ENCODE measurements at regions not wholly inside any gene's neighbourhood (a gene's known extent, or its start where the extent isn't known, plus 50 kb on each side); places are given as distances from the start of the nearest gene placed in this dataset.

GRCh38 chr1:104761961-104762570, 1012.4 kb downstream of the AMY1C start:
- no peak overlapping the region for H3K4me3 ChIP-seq (ENCODE audit: low read depth, low read length)
- TF ChIP-seq, protein P1, sequence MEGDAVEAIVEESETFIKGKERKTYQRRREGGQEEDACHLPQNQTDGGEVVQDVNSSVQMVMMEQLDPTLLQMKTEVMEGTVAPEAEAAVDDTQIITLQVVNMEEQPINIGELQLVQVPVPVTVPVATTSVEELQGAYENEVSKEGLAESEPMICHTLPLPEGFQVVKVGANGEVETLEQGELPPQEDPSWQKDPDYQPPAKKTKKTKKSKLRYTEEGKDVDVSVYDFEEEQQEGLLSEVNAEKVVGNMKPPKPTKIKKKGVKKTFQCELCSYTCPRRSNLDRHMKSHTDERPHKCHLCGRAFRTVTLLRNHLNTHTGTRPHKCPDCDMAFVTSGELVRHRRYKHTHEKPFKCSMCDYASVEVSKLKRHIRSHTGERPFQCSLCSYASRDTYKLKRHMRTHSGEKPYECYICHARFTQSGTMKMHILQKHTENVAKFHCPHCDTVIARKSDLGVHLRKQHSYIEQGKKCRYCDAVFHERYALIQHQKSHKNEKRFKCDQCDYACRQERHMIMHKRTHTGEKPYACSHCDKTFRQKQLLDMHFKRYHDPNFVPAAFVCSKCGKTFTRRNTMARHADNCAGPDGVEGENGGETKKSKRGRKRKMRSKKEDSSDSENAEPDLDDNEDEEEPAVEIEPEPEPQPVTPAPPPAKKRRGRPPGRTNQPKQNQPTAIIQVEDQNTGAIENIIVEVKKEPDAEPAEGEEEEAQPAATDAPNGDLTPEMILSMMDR (IDR thresholded peaks at IDR 0.05; ENCODE audit: low read depth, low read length): no peak

DNA sequence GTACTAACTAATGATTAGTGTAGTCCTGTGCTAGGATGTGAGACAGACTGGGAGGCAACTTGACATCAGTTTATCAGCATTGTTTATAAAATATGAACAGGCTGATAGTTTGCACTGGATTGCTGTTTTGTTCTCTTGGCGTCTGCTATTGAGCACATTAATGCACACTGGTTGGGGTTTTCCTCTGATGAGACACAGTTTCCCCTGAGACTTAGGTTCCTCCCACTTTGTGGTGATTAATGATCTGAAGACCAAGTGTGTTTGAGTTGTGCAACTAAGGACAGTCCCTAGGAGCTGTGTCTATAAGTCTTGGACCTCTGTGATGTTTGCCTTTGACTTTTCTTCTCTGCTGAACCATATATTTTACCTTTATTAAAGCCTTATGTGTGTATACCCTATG, 1015.4 kb downstream of the AMY1C start:
- H3K4me3 ChIP-seq (ENCODE audit: low read depth, low read length): no peak overlapping the region
- TF ChIP-seq, protein P1 (IDR thresholded peaks at IDR 0.05; ENCODE audit: low read depth, low read length): no peak

DNA sequence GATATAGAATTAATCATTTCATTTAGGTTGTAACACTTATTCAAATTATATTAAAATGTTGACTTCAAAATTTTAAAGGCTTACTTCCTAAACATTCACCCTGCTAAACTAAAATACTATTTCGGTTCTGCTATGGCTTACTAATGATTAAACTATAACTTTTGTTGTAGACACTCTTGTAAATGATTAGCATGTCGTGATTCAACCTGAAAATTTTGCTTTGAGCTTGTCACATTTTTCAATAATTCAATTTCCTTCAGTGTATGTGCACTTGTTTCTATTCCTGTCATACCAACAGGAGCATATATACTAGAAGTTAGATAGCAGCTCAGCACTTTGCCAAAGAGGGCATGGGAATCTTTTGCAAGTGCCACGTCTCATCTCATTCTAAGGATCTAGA, 1018.8 kb downstream of the AMY1C start:
- TF ChIP-seq, protein P1 (IDR thresholded peaks at IDR 0.05; ENCODE audit: low read depth, low read length): no peak
- H3K4me3 ChIP-seq (ENCODE audit: low read depth, low read length): no peak overlapping the region

DNA sequence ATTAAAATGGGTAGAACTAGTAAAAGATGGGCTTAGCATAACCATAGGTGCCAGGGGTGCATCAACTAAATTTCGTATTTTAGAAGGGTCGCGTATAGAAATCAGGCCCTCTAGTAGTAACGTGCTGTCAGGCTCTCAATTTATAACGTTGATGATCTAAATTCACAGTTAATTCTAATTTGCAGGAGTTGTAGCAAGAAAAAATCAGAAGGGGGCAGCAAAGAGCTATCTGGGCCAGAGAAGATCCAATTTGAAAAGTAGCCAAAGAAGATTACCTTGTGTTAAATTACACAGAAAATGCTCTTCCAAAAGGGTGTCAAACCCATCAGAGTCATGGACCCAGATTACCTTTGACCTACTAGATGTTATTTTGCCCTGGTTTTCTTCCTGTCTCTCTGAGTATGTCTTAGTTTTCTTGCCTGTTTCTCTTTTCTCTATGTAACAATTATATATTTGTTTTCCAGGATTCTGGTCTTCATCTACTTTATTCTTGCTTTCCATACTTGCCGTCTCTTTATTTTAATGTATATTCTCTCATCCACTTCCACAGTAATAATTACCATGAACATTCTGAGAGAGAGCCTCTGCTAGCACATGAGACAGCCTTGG, 1030.9 kb downstream of the AMY1C start:
- no peak overlapping the region for H3K4me3 ChIP-seq (ENCODE audit: low read depth, low read length)
- TF ChIP-seq, protein P1 (IDR thresholded peaks at IDR 0.05; ENCODE audit: low read depth, low read length): no peak

DNA sequence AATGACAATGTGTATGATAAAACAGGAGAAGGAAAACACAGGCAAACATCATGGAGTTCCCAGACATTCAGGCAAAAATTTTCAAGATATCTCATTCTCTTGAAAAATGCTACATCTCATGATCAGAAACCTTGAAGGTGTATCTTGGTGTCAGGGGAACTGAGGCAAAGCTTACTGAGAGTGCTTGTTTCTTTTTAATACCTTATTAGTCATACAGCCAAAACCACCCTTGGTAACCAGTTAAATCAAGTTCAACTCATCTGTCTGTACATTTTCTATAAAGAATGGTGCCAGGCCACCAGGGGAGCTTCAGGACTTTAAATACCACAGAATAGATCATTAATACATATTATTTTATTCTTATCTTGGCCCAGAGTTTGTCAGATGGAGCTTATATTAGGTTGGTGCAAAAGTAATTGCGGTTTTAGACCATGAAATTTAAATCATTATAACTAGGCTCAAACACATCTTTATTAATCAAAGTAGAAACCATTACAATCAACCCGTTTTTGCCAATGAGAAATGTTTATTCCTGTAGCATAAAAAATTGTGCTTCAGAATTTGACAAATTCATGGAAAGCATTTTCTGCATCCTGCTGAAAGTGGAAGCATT, 1036.0 kb downstream of the AMY1C start:
- TF ChIP-seq, protein P1 (IDR thresholded peaks at IDR 0.05; ENCODE audit: low read depth, low read length): no peak
- H3K4me3 ChIP-seq (ENCODE audit: low read depth, low read length): no peak overlapping the region

DNA sequence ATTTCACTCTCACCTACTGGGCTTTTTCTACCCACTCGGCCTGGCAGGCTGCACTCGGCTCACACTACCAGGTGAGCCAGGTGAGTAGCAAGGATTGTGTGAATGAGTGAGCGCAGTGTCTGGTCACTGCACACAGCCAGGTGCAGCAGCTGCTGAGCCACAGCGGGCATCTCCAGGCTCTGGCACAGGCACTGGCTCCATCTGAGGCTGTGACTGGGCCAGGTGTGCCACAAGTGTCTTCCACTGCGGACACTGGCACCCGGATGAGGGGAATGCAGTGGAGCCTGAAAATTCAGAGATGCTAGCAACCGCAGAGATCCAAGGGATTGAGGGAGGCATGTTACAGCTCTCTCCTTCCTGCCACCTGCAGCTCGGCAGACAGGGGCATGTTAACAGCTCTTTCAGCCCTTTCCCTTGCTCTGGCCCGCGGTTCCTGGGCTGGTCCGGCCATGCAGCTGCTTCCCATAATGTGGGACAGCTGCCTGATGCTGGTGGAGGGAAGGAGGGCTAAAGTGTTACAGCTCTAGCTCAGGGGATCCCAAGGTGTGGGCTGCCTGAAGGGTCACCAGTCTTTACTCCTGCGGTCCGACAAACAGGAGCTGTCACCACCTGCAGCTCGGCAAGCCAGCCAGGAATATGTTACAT, 1038.3 kb downstream of the AMY1C start:
- H3K4me3 ChIP-seq (ENCODE audit: low read depth, low read length): no peak overlapping the region
- TF ChIP-seq, protein P1 (IDR thresholded peaks at IDR 0.05; ENCODE audit: low read depth, low read length): no peak

DNA sequence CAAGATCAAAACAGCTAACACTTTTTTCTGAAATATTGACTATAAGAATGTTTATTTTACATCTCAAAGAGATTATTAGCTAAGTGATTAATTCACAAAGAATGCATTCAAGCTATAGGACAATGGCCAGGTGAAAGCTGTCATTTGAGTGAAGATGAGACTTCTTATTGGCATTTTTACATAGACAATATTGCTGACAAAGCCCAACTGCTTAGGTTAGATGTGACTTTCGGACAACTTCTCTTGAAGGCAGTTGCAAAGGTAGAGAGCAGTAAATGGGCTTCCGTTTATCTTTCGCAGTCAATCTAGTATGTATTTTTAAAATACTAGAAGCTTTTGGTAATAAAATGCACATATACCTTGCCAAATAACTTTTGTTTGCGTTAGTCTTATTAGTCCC, 1041.3 kb downstream of the AMY1C start:
- no peak overlapping the region for H3K4me3 ChIP-seq (ENCODE audit: low read depth, low read length)
- TF ChIP-seq, protein P1 (IDR thresholded peaks at IDR 0.05; ENCODE audit: low read depth, low read length): no peak
